PC-9 (cell line): ENCODE measurements at regions not wholly inside any gene's neighbourhood (a gene's known extent, or its start where the extent isn't known, plus 50 kb on each side); places are given as distances from the start of the nearest gene placed in this dataset.
"Not testable (repeated sequence)": the region's sequence is repeated elsewhere in the genome, so short reads cannot be mapped to it uniquely, and the experiment has no call there.

ENCODE experiments used
- BruUV-seq: library from RNA; stranded (reverse); fragments of 400-500 nt; replicated peaks from 2 replicates; lab custom pipeline; 2021; lab: Mats Ljungman, UMichigan
- CTCF ChIA-PET: fragments of 300-600 bp; sonication (Branson Sonifier 250); formaldehyde crosslinking; loops from one replicate; lab custom pipeline; 2022; ENCODE audit warnings: antibody characterized with exemption; lab: Charles Lee
- POLR2A ChIA-PET: fragments of 300-600 bp; sonication (Branson Sonifier 250); formaldehyde crosslinking; loops from one replicate; lab custom pipeline; 2022; ENCODE audit warnings: antibody characterized with exemption; ENCODE audit not compliant: unreplicated experiment; lab: Charles Lee
- DNase-seq, 2 experiments: peaks; one replicate each; pipeline versions ENCODE4 v3.0.0 to v3.0.0-alpha.2; 2015 to 2022; ENCODE audit warnings: mixed read lengths in 1 of 2
- H2AFZ ChIP-seq: fragments of 200-600 bp; sonication (generic); 2 replicates; pipeline ENCODE4 v1.8.1; 2017; ENCODE audit warnings: antibody characterized with exemption
- H3F3A ChIP-seq: fragments of 200-600 bp; sonication (generic); 2 replicates; pipeline ENCODE4 v1.8.1; 2017; ENCODE audit warnings: antibody characterized with exemption, mild to moderate bottlenecking, low read depth; ENCODE audit not compliant: insufficient read depth
- H3K27ac ChIP-seq: fragments of 200-600 bp; sonication (generic); 2 replicates; pipeline ENCODE4 v1.6.1; 2016; ENCODE audit warnings: mixed run types
- H3K27me3 ChIP-seq: fragments of 200-600 bp; sonication (generic); 2 replicates; pipeline ENCODE4 v1.6.1; 2016; ENCODE audit warnings: low read depth, mixed run types; ENCODE audit not compliant: insufficient read depth
- H3K36me3 ChIP-seq: fragments of 200-600 bp; sonication (generic); 2 replicates; pipeline ENCODE4 v1.6.1; 2016; ENCODE audit warnings: low read depth, mixed run types
- H3K4me1 ChIP-seq: fragments of 200-600 bp; sonication (generic); replicated peaks from 2 replicates; pipeline ENCODE4 v1.6.1; 2016; ENCODE audit warnings: mixed run types; ENCODE audit not compliant: insufficient read depth
- H3K4me2 ChIP-seq: fragments of 200-600 bp; sonication (generic); 2 replicates; pipeline ENCODE4 v1.6.1; 2017; ENCODE audit warnings: mixed run types
- H3K4me3 ChIP-seq: fragments of 200-600 bp; sonication (generic); 2 replicates; pipeline ENCODE4 v1.6.1; 2016; ENCODE audit warnings: mixed run types
- H3K79me2 ChIP-seq: fragments of 200-600 bp; sonication (generic); 2 replicates; pipeline ENCODE4 v1.6.1; 2017; ENCODE audit warnings: low read depth, mixed run types
- H3K9me2 ChIP-seq: fragments of 200-600 bp; sonication (generic); 2 replicates; pipeline ENCODE4 v1.8.1; 2017; ENCODE audit warnings: mild to moderate bottlenecking; ENCODE audit not compliant: insufficient read depth
- H3K9me3 ChIP-seq: fragments of 200-600 bp; sonication (generic); 2 replicates; pipeline ENCODE4 v1.8.1; 2016; ENCODE audit warnings: low read depth; ENCODE audit not compliant: insufficient read depth
- H4K20me1 ChIP-seq: fragments of 200-600 bp; sonication (generic); 2 replicates; pipeline ENCODE4 v1.8.1; 2017; ENCODE audit not compliant: insufficient read depth
- EZH2 ChIP-seq: fragments of 200-600 bp; sonication (generic); IDR thresholded peaks from 2 replicates; pipeline ENCODE4 v1.8.0; 2017; ENCODE audit warnings: antibody characterized with exemption, low read depth
- intact Hi-C: fragments of 100-400 bp; cut with micrococcal nuclease; formaldehyde crosslinking; loops from one replicate; pipeline ENCODE4 v1.10.0; 2022; ENCODE audit not compliant: unreplicated experiment
- TF ChIP-seq, protein P1 (sequence below): fragments of 200-600 bp; sonication (generic); conservative IDR thresholded peaks from 2 replicates; pipeline ENCODE4 v1.6.1; 2017; ENCODE audit warnings: mixed run types, antibody characterized with exemption, mild to moderate bottlenecking, moderate library complexity

DNA sequence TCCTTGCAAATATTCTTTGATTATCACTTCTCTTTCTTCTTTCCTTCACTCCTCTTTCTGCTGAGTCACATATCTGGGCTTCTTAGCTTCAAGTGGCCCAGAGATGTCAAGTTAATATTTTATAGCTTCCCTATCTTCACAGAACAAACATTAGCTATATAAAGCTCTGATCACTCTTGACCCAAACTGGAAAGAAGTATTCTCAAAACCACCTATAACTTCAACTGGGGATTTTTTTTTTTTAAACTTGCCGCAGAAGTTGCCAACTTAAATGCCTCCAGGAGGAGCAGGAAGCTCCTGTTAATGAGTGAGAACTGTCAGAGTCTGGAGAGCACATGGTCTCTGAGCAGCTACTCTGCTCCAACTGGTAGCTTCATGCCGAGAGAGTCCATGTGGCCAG, 233.3 kb upstream of the EDNRA start:
- Histone ChIP-seq H3K36me3 (no peaks in the 10 kb centered on the region), H3K4me3 (no peak overlapping the region), H3K79me2 (no peaks in the 10 kb centered on the region), H3K4me1 (no peaks in the 10 kb centered on the region), H3K9me3 (0 out of 2 replicates have a peak, but pooled peaks cover 3% of the 10 kb centered on the region), H3K4me2 (no peak overlapping the region), H3K27me3 (no peaks in the 10 kb centered on the region), H3K9me2 (no peaks in the 10 kb centered on the region), H3F3A (no peaks in the 10 kb centered on the region), H2AFZ (no peak overlapping the region), H4K20me1 (no peaks in the 10 kb centered on the region), H3K27ac (no peak overlapping the region)
- no peak for DNase-seq
- TF ChIP-seq, protein P1, sequence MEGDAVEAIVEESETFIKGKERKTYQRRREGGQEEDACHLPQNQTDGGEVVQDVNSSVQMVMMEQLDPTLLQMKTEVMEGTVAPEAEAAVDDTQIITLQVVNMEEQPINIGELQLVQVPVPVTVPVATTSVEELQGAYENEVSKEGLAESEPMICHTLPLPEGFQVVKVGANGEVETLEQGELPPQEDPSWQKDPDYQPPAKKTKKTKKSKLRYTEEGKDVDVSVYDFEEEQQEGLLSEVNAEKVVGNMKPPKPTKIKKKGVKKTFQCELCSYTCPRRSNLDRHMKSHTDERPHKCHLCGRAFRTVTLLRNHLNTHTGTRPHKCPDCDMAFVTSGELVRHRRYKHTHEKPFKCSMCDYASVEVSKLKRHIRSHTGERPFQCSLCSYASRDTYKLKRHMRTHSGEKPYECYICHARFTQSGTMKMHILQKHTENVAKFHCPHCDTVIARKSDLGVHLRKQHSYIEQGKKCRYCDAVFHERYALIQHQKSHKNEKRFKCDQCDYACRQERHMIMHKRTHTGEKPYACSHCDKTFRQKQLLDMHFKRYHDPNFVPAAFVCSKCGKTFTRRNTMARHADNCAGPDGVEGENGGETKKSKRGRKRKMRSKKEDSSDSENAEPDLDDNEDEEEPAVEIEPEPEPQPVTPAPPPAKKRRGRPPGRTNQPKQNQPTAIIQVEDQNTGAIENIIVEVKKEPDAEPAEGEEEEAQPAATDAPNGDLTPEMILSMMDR: no peak
- no peak for TF ChIP-seq EZH2
- BruUV-seq: no TSS peak
- POLR2A ChIA-PET: no interaction called here
- CTCF ChIA-PET: no interaction called here
- intact Hi-C loops: no loop called here

DNA sequence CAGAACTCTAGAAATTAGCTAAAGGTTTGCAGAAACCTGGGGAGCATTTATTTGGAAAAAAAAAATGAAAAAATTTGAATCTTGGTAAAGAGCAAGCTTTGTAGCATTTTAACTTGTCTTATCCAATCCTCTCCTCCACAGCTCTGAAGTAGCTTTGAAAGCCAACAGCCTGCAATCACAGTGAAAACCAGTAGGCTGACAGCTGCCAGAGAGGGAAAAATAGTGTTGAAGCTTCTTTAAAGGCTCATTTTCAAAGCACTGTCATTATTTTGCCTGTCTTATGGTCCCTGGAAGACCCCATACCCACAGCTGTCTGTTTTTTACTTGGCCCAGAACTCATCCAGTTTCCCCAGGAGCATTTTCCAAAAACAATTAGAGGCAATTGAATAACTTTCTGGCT, 230.8 kb upstream of the EDNRA start:
- Histone ChIP-seq H3K27me3 (no peaks in the 10 kb centered on the region), H3K4me3 (no peak overlapping the region), H3K9me3 (0 out of 2 replicates have a peak, but pooled peaks cover 3% of the 10 kb centered on the region), H3K4me2 (no peak overlapping the region), H3K9me2 (no peaks in the 10 kb centered on the region), H3K27ac (no peak overlapping the region), H3K36me3 (no peaks in the 10 kb centered on the region), H3F3A (no peaks in the 10 kb centered on the region), H2AFZ (no peak overlapping the region), H4K20me1 (no peaks in the 10 kb centered on the region), H3K4me1 (no peaks in the 10 kb centered on the region), H3K79me2 (no peaks in the 10 kb centered on the region)
- intact Hi-C loops: no loop called here
- no peak for TF ChIP-seq EZH2
- TF ChIP-seq, protein P1: no peak
- BruUV-seq: no TSS peak
- no peak for DNase-seq
- POLR2A ChIA-PET: interaction anchor here (0.6 kb wide), 1 partner anchor 50 kb away, joined by 3 read pairs; no protein-coding TSS in a partner anchor
- CTCF ChIA-PET: no interaction called here

DNA sequence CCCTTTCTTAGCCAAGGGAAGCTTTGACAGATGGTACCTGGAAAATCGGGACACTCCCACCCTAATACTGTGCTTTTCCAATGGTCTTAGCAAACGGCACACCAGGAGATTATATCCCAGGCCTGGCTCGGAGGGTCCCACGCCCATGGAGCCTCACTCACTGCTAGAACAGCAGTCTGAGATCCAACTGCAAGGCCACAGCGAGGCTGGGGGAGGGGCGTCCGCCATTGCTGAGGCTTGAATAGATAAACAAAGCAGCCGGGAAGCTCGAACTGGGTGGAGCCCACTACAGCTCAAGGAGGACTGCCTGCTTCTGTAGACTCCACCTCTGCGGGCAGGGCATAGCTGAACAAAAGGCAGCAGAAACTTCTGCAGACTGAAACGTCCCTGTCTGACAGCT, 225.6 kb upstream of the EDNRA start:
- POLR2A ChIA-PET, H3K36me3 ChIP-seq, H3K4me3 ChIP-seq, intact Hi-C loops, DNase-seq, H3K4me1 ChIP-seq, H3K4me2 ChIP-seq, H3K79me2 ChIP-seq, H3K9me3 ChIP-seq, H3K27me3 ChIP-seq, CTCF ChIA-PET, H2AFZ ChIP-seq, H3F3A ChIP-seq, H4K20me1 ChIP-seq, H3K27ac ChIP-seq, H3K9me2 ChIP-seq, BruUV-seq: not testable (repeated sequence)

DNA sequence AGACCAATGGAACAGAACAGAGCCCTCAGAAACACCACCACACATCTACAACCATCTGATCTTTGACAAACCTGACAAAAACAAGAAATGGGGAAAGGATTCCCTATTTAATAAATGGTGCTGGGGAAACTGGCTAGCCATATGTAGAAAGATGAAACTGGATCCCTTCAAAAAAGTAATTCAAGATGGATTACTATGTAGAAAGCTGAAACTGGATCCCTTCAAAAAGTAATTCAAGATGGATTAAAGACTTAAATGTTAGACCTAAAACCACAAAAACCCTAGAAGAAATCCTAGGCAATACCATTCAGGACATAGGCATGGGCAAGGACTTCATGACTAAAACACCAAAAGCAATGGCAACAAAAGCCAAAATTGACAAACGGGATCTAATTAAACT, 221.6 kb upstream of the EDNRA start:
- BruUV-seq, DNase-seq, H3F3A ChIP-seq, H4K20me1 ChIP-seq, H3K9me2 ChIP-seq, CTCF ChIA-PET, H3K79me2 ChIP-seq, H3K27me3 ChIP-seq, H3K27ac ChIP-seq, H2AFZ ChIP-seq, H3K4me1 ChIP-seq, H3K4me3 ChIP-seq, intact Hi-C loops, H3K9me3 ChIP-seq, H3K4me2 ChIP-seq, H3K36me3 ChIP-seq, POLR2A ChIA-PET: not testable (repeated sequence)
